ENCODE measurements at regions not wholly inside any gene's neighbourhood (a gene's known extent, or its start where the extent isn't known, plus 50 kb on each side); places are given as distances from the start of the nearest gene placed in this dataset.

- no peak overlapping the region for H3K27ac ChIP-seq
- TF ChIP-seq ZFX (IDR thresholded peaks at IDR 0.05; ENCODE audit: borderline replicate concordance): no peak
- TF ChIP-seq CTCF (IDR thresholded peaks at IDR 0.05): no peak
Observed at GRCh38 chr2:70014959-70015358, 53.5 kb upstream of the ASPRV1 start.

GRCh38 chr2:70012887-70013286 is 51.5 kb upstream of the ASPRV1 start:
- no peak for TF ChIP-seq ZFX (IDR thresholded peaks at IDR 0.05; ENCODE audit: borderline replicate concordance)
- no peak for TF ChIP-seq CTCF (IDR thresholded peaks at IDR 0.05)
- H3K27ac ChIP-seq: no peak overlapping the region

- TF ChIP-seq ZFX (IDR thresholded peaks at IDR 0.05; ENCODE audit: borderline replicate concordance) (no peak), CTCF (IDR thresholded peaks at IDR 0.05) (no peak)
- H3K27ac ChIP-seq: no peak overlapping the region
Observed at GRCh38 chr2:70011786-70012185, 50.4 kb upstream of the ASPRV1 start.

- no peak for TF ChIP-seq ZFX (IDR thresholded peaks at IDR 0.05; ENCODE audit: borderline replicate concordance)
- no peak for TF ChIP-seq CTCF (IDR thresholded peaks at IDR 0.05)
- H3K27ac ChIP-seq: no peak overlapping the region
Observed at GRCh38 chr2:70011335-70011734, 49.9 kb upstream of the ASPRV1 start.
